T-cell (primary cell): ENCODE measurements at regions not wholly inside any gene's neighbourhood (a gene's known extent, or its start where the extent isn't known, plus 50 kb on each side); places are given as distances from the start of the nearest gene placed in this dataset.

Source experiments
- ATAC-seq, 4 experiments: fragments of 200-7000 bp in 3 of 4; fragments of 150-1000 bp in 1 of 4; cut with Tn5 transposase; replicated peaks in 1 of 4; 1 replicate in 3 of 4; 2 replicates in 1 of 4; pipeline ENCODE4 v1.10.0; 2021; ENCODE audit warnings: moderate library complexity in 3 of 4, mild to moderate bottlenecking in 2 of 4, moderate number of reproducible peaks in 1 of 4
- CTCF ChIA-PET, 2 donors: fragments of 300-600 bp; sonication (Branson Sonifier 250); formaldehyde crosslinking; loops; one replicate each; lab custom pipeline; 2022; ENCODE audit warnings: antibody characterized with exemption in 2 of 2; lab: Charles Lee
- POLR2A ChIA-PET, 2 donors: fragments of 300-600 bp; sonication (Branson Sonifier 250); formaldehyde crosslinking; loops; one replicate each; lab custom pipeline; 2022; ENCODE audit warnings: antibody characterized with exemption in 2 of 2; lab: Charles Lee
- DNase-seq, 35 experiments: peaks; one replicate each; pipeline versions ENCODE4 v3.0.0 to v3.0.0-alpha.2; 2013 to 2023
- H3K27ac ChIP-seq: one replicate; pipeline ENCODE4 v1.5.1; 2013; ENCODE audit warnings: low read length
- H3K27me3 ChIP-seq, 2 experiments: replicated peaks in 1 of 2; 1 replicate in 1 of 2; 2 replicates in 1 of 2; pipeline versions ENCODE4 v1.6.1 to v1.7.0; 2013; ENCODE audit warnings: low read length in 1 of 2, mixed read lengths in 1 of 2; ENCODE audit not compliant: control insufficient read depth in 2 of 2, insufficient read depth in 2 of 2; ENCODE audit errors: extremely low read depth in 1 of 2
- H3K36me3 ChIP-seq, 2 donors: 1 replicate in 1 of 2; 2 replicates in 1 of 2; pipeline versions ENCODE4 v1.6.1 to v1.7.0; 2013; ENCODE audit warnings: low read length in 1 of 2; ENCODE audit not compliant: control insufficient read depth in 2 of 2, insufficient read depth in 1 of 2; ENCODE audit errors: extremely low read depth in 1 of 2
- H3K4me1 ChIP-seq, 2 experiments: 1 replicate in 1 of 2; 2 replicates in 1 of 2; pipeline versions ENCODE4 v1.6.1 to v1.7.0; 2013; ENCODE audit warnings: low read length in 2 of 2, mixed read lengths in 1 of 2; ENCODE audit not compliant: insufficient read depth in 2 of 2, control insufficient read depth in 1 of 2; ENCODE audit errors: extremely low read depth in 1 of 2
- H3K4me3 ChIP-seq, 2 donors: 1 replicate in 1 of 2; 2 replicates in 1 of 2; pipeline versions ENCODE4 v1.5.1 to v1.7.0; 2013; ENCODE audit warnings: mild to moderate bottlenecking in 2 of 2, low read length in 1 of 2, moderate library complexity in 1 of 2; ENCODE audit not compliant: control insufficient read depth in 1 of 2; ENCODE audit errors: extremely low read depth in 1 of 2
- H3K9me3 ChIP-seq: 2 replicates; pipeline ENCODE4 v1.7.0; 2013
- H3K27ac Mint-ChIP-seq, 2 donors: one replicate each; pipeline ENCODE4 v1.8.0; 2020 to 2021; ENCODE audit warnings: mild to moderate bottlenecking in 2 of 2, mixed read lengths in 2 of 2
- H3K27me3 Mint-ChIP-seq, 2 donors: one replicate each; pipeline ENCODE4 v1.8.0; 2021 to 2022; ENCODE audit warnings: mixed read lengths in 2 of 2
- H3K36me3 Mint-ChIP-seq: one replicate; pipeline ENCODE4 v1.8.0; 2021; ENCODE audit warnings: mixed read lengths
- H3K4me1 Mint-ChIP-seq, 3 donors: one replicate each; pipeline ENCODE4 v1.8.0; 2020 to 2022; ENCODE audit warnings: mixed read lengths in 3 of 3, mild to moderate bottlenecking in 1 of 3
- H3K4me3 Mint-ChIP-seq, 3 donors: one replicate each; pipeline ENCODE4 v1.8.0; 2020 to 2022; ENCODE audit warnings: mild to moderate bottlenecking in 3 of 3, mixed read lengths in 3 of 3, moderate library complexity in 3 of 3
- H3K9me3 Mint-ChIP-seq, 3 donors: one replicate each; pipeline ENCODE4 v1.8.0; 2020 to 2022; ENCODE audit warnings: mixed read lengths in 3 of 3
- WGBS: methylation state at CpG from one replicate; pipeline ENCODE4 v1.1.5; 2013; ENCODE audit warnings: missing lambda C conversion rate; ENCODE audit not compliant: insufficient coverage; 5-methylcytosine and 5-hydroxymethylcytosine counted together

DNA sequence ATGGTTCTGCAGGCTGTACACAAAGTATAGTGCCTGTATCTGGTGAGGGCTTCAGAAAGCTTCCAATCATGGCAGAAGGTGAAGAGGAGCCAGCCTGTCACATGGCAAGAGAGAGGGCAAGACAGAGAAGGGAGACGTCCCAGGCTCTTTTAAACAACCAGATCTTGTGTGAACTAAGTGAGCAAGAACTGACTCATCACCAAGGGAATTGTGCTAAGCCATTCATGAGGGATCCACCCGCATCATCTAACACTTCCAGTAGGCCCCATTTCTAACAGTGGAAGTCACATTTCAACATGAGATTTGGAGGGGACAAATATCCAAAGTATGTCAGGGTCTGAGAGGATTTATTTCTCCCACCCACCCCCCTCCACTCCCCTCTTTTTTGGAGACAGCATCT is 56.2 kb upstream of the ELAC2 start:
- ATAC-seq (no peak), DNase-seq (no peak)
- no peak overlapping the region for H3K27ac ChIP-seq
- no peaks in the 10 kb centered on the region for H3K36me3 ChIP-seq
- 40% methylated on average over 1 of the region's 2 CpGs for WGBS
- CTCF ChIA-PET: no interaction called here
- no peaks in the 10 kb centered on the region for H3K9me3 ChIP-seq
- H3K27ac Mint-ChIP-seq: no peak overlapping the region
- POLR2A ChIA-PET: no interaction called here
- no peak overlapping the region for H3K4me3 ChIP-seq
- no peaks in the 10 kb centered on the region for H3K36me3 Mint-ChIP-seq
- no peaks in the 10 kb centered on the region for H3K9me3 Mint-ChIP-seq
- H3K4me1 ChIP-seq: no peaks in the 10 kb centered on the region
- H3K4me1 Mint-ChIP-seq: no peaks in the 10 kb centered on the region
- no peaks in the 10 kb centered on the region for H3K27me3 ChIP-seq
- H3K4me3 Mint-ChIP-seq: no peak overlapping the region
- peaks cover 7 to 19% of the 10 kb centered on the region in 2 donors for H3K27me3 Mint-ChIP-seq

GRCh38 chr17:13073018-13073417 is 55.2 kb upstream of the ELAC2 start:
- no peak overlapping the region for H3K27ac Mint-ChIP-seq
- no peak for DNase-seq
- ATAC-seq: no peak
- no peak overlapping the region for H3K4me3 Mint-ChIP-seq
- 64% methylated on average over 2 of the region's 4 CpGs for WGBS
- no peaks in the 10 kb centered on the region for H3K4me1 ChIP-seq
- no peaks in the 10 kb centered on the region for H3K27me3 ChIP-seq
- ChIA-PET POLR2A (interaction anchor here in 1 of 2 donors (0.5 kb wide), 1 partner anchor 517 kb away, joined by 6 read pairs; no protein-coding TSS in a partner anchor), CTCF (no interaction called here)
- no peaks in the 10 kb centered on the region for H3K9me3 Mint-ChIP-seq
- H3K27ac ChIP-seq: no peak overlapping the region
- no peaks in the 10 kb centered on the region for H3K36me3 Mint-ChIP-seq
- no peaks in the 10 kb centered on the region for H3K4me1 Mint-ChIP-seq
- no peak overlapping the region for H3K4me3 ChIP-seq
- no peaks in the 10 kb centered on the region for H3K36me3 ChIP-seq
- no peaks in the 10 kb centered on the region for H3K9me3 ChIP-seq
- peaks cover 12 to 26% of the 10 kb centered on the region in 2 donors for H3K27me3 Mint-ChIP-seq

- Histone ChIP-seq H3K27me3 (peaks cover 0 to 2% of the 10 kb centered on the region in 2 experiments), H3K36me3 (no peaks in the 10 kb centered on the region), H3K4me3 (no peak overlapping the region), H3K27ac (no peak overlapping the region), H3K4me1 (no peaks in the 10 kb centered on the region), H3K9me3 (no peaks in the 10 kb centered on the region)
- ATAC-seq (no peak), DNase-seq (no peak)
- WGBS: 61% methylated on average over 2 of the region's 2 CpGs
- H3K36me3 Mint-ChIP-seq: no peaks in the 10 kb centered on the region
- H3K27me3 Mint-ChIP-seq: peaks cover 12 to 29% of the 10 kb centered on the region in 2 donors
- no peak overlapping the region for H3K27ac Mint-ChIP-seq
- H3K4me3 Mint-ChIP-seq: no peak overlapping the region
- ChIA-PET CTCF (no interaction called here), POLR2A (no interaction called here)
- no peaks in the 10 kb centered on the region for H3K9me3 Mint-ChIP-seq
- no peaks in the 10 kb centered on the region for H3K4me1 Mint-ChIP-seq
Observed at GRCh38 chr17:13070732-13071131, 52.9 kb upstream of the ELAC2 start.

- WGBS: 63% methylated on average over 8 of the region's 8 CpGs
- no peak for ATAC-seq
- CTCF ChIA-PET: no interaction called here
- H3K36me3 ChIP-seq: no peaks in the 10 kb centered on the region
- H3K4me1 ChIP-seq: no peaks in the 10 kb centered on the region
- no peaks in the 10 kb centered on the region for H3K9me3 ChIP-seq
- no peak overlapping the region for H3K4me3 ChIP-seq
- Mint-ChIP-seq H3K4me1 (no peaks in the 10 kb centered on the region), H3K27ac (no peak overlapping the region), H3K4me3 (no peak overlapping the region), H3K36me3 (no peaks in the 10 kb centered on the region), H3K9me3 (no peaks in the 10 kb centered on the region), H3K27me3 (peaks cover 13 to 23% of the 10 kb centered on the region in 2 donors)
- H3K27me3 ChIP-seq: peaks cover 0 to 2% of the 10 kb centered on the region in 2 experiments
- H3K27ac ChIP-seq: no peak overlapping the region
- POLR2A ChIA-PET: no interaction called here
- no peak for DNase-seq
Observed at GRCh38 chr17:13067629-13068303, 49.9 kb upstream of the ELAC2 start.
